GM18873 (cell line): ENCODE measurements at regions not wholly inside any gene's neighbourhood (a gene's known extent, or its start where the extent isn't known, plus 50 kb on each side); places are given as distances from the start of the nearest gene placed in this dataset.
"Not testable (repeated sequence)": the region's sequence is repeated elsewhere in the genome, so short reads cannot be mapped to it uniquely, and the experiment has no call there.

ENCODE experiments used
- ATAC-seq: cut with Tn5 transposase; IDR thresholded peaks from one replicate; pipeline ENCODE4 v1.9.1; 2021; ENCODE audit warnings: mild to moderate bottlenecking, moderate library complexity, moderate number of reproducible peaks; ENCODE audit not compliant: unreplicated experiment, low FRiP score

DNA sequence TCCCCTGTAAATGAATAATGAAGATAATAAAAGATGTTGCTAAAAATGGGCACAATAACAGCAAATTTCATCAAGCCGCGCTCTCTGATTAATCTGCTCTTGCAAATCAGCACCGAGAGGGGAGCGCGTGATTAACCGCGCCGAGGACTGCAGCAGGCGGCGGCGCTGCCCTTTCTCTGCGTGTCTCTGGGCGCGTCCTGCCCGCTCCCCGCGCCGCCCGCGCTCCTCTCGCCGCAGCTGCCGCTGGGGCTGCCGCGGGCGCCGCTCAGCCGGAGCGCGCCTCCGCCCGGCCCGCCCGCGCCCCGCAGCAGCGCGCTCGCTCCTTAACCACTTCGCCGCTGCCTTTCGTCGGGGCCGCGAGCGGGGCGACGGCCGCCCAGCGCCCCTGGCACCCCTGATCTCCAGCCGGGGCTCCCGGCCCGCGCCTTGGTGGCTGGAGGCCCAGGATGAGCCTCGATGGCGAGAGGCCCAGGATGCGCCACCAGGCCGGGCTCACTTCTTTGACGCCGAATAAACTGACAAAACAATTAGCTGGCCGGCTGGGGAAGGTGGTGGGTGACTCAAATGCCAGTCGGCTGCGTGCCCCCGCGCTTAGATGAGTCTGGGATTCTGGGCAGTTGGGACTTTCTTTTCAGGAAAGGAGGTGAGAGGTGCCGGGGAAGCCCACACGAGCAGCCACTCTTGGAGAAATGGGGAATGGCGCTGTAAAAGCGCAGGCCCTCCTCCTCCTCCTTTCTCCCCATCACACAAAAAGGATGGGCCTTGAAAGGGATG is 221.4 kb upstream of the PKN2 start:
- ATAC-seq: no peak

- no peak for ATAC-seq
Observed at GRCh38 chr1:88463401-88463985, 220.6 kb upstream of the PKN2 start.

GRCh38 chr1:88466011-88466410 is 218.1 kb upstream of the PKN2 start:
- no peak for ATAC-seq

- no peak for ATAC-seq
Observed at GRCh38 chr1:88466899-88467580, 217.0 kb upstream of the PKN2 start.

DNA sequence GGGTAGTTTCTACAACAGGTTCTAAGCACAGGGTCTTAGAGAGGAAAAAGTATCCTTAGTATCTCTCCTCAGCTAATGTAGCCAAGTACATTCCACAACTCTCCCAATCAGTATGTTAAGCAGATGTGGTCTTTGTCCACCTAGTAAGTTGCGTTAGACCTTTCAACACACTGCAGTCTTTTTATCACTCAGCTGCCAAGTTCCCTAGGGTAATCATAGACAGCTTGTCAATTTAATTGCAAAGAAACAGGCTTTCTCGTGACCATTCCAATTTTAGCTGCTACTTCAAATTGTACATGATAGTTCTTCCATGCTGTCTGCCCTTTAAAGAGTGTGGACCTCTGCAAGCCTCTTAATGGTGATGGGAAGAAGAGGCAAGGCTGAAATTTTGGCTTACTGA is 211.8 kb upstream of the PKN2 start:
- no peak for ATAC-seq

DNA sequence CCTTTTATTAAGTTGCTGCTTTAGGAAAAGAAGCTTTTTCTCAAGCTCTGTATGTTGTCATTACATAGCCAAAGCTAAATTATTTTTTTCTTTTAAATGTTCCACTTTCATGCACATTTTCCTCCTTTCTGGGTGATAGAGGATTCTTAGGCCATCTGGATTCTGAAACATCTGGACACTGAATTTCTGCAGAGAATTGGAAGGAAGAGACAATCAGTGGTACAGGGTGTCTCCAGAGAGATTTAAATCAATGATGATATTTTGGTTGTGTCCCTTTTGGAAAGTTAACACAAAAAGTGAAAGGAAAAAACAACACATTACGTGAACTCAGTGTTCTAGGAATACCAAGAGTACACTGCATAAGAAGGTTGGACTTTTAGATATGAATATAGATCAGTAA is 211.4 kb upstream of the PKN2 start:
- no peak for ATAC-seq

GRCh38 chr1:88474555-88475304 is 209.3 kb upstream of the PKN2 start:
- ATAC-seq: no peak

DNA sequence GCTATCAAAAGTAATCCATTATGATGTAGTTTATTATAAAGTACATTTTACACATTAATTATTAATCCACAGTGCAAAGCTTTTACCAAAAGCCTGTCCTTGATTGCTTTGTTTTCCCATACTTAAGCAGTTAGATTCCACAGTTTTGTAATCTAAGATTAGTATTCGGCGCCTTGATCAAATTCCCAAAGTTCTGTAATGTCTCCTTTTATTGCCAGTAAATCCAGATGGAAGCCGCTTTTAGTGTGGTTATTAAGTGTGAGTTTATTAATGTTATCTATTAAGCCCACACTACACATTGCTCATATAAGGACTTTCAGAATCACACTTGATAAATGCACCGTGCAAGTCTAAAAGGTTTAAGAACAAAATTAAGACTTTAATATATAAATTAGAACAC is 199.2 kb upstream of the PKN2 start:
- no peak for ATAC-seq

- ATAC-seq: no peak
Observed at GRCh38 chr1:88488237-88488636, 195.8 kb upstream of the PKN2 start.

DNA sequence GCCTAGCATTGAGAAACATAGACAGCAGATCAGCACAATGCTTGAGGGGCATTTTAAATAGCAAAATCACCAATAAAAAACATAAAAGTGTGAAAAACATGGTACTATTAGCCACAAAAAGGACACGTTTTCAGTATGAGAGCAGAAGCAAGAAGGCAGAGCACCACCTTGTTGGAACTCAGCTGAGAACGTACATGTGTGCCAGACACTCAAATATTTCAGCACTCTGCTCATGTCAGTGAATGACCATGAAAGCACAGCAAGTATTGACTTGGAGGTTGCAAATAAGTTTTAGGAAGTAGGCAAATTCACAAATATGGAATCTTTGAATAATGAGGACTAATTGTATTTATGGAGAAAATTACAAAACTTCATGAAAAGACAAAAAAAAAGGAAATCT is 193.4 kb upstream of the PKN2 start:
- ATAC-seq: no peak

GRCh38 chr1:88499671-88500070 is 184.4 kb upstream of the PKN2 start:
- ATAC-seq: no peak

DNA sequence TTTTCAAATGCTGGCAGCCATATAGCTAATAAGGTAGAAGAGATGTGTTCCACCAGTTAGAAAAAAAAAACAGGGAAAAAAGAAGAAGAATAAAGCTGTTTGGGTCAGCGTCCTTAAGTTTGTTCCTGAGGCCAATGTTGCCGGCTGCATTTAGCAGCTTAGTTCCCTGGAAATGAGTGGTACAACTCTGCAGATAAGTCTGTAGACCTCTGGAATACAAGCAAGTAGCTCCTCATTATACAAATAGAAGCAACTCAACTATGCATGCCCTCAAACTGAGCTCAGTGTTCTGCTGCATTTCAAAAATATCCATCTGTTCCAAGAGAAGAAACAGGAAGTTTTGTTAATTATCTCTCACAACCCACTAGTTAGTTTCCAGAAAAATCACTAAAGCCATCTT is 181.2 kb upstream of the PKN2 start:
- no peak for ATAC-seq

- ATAC-seq: no peak
Observed at GRCh38 chr1:88503646-88504045, 180.4 kb upstream of the PKN2 start.

- ATAC-seq: no peak
Observed at GRCh38 chr1:88504601-88505000, 179.5 kb upstream of the PKN2 start.

GRCh38 chr1:88509379-88509778 is 174.7 kb upstream of the PKN2 start:
- no peak for ATAC-seq

DNA sequence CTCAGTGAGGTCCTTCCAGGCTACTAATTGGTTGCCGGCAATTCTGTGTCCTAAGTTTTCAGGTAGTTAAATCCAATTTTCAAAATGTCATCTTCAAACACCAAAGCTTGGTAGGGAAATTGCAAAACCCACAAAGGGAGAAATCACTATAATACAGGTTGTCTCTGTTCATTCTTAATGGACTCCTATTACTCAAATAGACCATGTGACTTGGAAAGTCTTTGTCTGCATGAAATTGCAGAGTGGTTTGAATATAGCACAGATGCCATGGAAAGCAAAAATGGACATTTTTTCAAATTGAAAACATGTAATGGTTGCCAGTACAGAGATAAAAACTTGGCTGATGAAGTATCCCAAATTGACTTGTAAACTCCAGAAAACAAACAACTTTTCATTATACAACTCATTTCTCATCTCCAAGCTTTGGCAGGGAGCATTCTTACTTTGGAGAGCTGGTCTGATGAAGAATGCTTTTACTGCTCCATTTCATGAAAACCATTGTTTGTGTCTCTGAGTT is 169.5 kb upstream of the PKN2 start:
- ATAC-seq: no peak

- ATAC-seq: not testable (repeated sequence)
Observed at GRCh38 chr1:88517499-88517898, 166.6 kb upstream of the PKN2 start.

DNA sequence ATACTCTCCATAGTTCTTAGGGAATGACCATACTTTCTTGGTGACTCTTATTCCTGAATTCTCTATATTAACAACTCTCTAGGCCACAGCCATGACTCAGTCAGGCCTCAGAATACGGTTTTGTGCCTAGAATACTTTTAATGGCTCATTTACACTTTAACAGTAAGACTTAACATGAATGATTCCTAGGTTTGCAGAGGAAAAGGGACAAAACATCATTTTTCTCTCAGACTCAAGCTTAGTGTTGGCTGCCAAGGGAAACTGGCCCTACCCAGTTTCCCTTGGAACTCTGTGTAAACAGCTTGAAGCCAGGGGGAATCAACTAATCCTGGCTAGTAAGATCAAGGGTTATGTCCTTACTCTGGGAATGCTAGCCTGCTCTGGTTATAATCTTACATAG is 164.9 kb upstream of the PKN2 start:
- no peak for ATAC-seq

DNA sequence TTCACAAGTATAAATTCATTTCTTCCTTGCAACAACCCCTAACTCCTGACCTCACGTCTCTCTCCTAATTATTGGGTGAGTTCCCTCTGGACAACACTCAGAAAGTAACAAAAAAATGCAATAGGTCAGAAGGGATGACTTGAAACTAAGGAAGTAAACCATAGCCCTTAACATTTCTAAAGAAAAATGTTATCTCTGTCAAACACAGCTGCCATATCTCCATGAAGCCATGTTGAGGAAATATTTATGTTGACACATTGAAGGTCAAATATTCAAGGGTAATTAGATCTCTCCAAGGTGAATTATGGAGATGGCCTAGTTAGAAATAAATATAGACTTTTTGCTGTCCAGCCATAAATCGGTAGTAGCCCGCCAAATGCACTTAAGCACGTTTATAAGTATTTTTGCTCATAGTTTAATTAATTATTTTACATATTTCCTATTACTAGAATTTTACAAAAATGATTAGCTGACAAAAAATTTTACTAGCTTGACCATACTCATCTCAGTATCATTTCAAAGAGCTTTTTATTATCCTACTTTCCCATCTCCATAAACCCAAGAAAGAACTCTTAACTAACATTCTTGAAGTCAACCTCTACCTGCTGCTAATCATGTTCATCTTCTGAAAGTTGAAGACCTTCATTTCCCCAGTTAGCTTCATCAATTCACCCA is 160.1 kb upstream of the PKN2 start:
- no peak for ATAC-seq

DNA sequence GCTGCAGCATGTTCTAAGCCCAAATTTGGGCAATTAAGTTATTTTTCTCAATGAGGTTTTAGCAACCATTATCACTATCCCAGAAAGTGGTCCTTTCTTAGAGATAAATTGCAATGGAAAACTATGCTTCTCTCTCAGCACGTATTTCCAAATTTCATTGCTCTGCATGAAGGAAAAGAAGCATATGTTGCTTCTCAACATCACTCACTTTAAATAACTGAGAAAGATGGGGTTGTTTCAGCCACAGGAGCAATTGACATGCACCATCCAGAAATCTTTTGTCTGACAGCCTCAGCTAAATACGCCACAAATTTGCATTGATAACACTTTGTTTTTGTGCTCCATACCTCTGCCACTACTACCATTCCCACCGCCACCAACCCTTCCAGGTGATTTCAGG is 157.6 kb upstream of the PKN2 start:
- ATAC-seq: no peak
